ENCODE measurements at regions not wholly inside any gene's neighbourhood (a gene's known extent, or its start where the extent isn't known, plus 50 kb on each side); places are given as distances from the start of the nearest gene placed in this dataset.

DNA sequence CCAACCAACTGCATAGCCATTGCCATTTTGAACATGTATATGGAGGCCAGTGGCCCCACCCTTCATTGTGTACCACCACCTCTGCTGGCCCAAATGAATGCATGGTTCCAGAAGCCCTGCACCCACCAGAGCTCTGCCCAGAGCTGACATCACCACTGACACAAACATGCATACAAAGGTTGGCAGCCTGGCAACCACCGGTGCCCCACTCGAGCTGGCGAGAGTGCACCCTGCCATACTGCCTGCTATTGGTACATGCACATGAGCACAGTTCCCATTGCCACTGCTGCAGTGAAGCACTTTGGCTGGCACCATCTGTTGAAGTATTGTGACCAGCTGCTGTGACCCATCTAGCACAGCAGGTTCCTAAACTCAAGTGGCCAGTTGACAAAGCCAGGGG lies 1564.9 kb downstream of the OLFM4 start:
- TF ChIP-seq CTCF (IDR thresholded peaks at IDR 0.05; ENCODE audit: insufficient read depth, low read depth, low read length) = no peak
- TF ChIP-seq EZH2 (IDR thresholded peaks at IDR 0.05; ENCODE audit: insufficient read depth, low read length) = no peak

All from astrocyte (in vitro differentiated cells and primary cell).